HCT116 (cell line): ENCODE measurements at regions not wholly inside any gene's neighbourhood (a gene's known extent, or its start where the extent isn't known, plus 50 kb on each side); places are given as distances from the start of the nearest gene placed in this dataset.

Experiments used
- CTCF ChIP-seq, 3 experiments: fragments of 200-600 bp in 1 of 3; sonication (generic) in 1 of 3; IDR thresholded peaks in 2 of 3; conservative IDR thresholded peaks in 1 of 3; 2 replicates each; pipeline ENCODE4 v1.5.1; 2012 to 2017; ENCODE audit warnings: low read depth in 2 of 3, low read length in 2 of 3, antibody characterized with exemption in 1 of 3, borderline replicate concordance in 1 of 3, control low read depth in 1 of 3, mild to moderate bottlenecking in 1 of 3, mixed read lengths in 1 of 3, mixed run types in 1 of 3, moderate library complexity in 1 of 3; ENCODE audit not compliant: insufficient read depth in 1 of 3
- EZH2 ChIP-seq: fragments of 200-600 bp; sonication (generic); IDR thresholded peaks from 2 replicates; pipeline ENCODE4 v1.6.1; 2017; ENCODE audit warnings: antibody characterized with exemption, mixed run types
- POLR2A ChIP-seq: IDR thresholded peaks from 2 replicates; pipeline ENCODE4 v1.7.0; 2011; ENCODE audit warnings: borderline replicate concordance; ENCODE audit not compliant: insufficient read depth, insufficient read length; ENCODE audit errors: extremely low read depth
- POLR2AphosphoS5 ChIP-seq: IDR thresholded peaks from 2 replicates; pipeline ENCODE4 v1.6.1; 2011; ENCODE audit warnings: mild to moderate bottlenecking, low read depth, low read length, moderate library complexity

GRCh38 chr10:3871424-3871996, 86.5 kb upstream of the KLF6 start:
- TF ChIP-seq POLR2AphosphoS5: no peak
- no peak for TF ChIP-seq CTCF (IDR thresholded peaks at IDR 0.05 in 2 of 3, conservative IDR thresholded peaks at IDR 0.05 in 1 of 3; ENCODE audit: borderline replicate concordance in 1 of 3, insufficient read depth in 1 of 3, low read depth in 2 of 3, low read length in 2 of 3)
- no peak for TF ChIP-seq EZH2
- TF ChIP-seq POLR2A: no peak
